ENCODE measurements at regions not wholly inside any gene's neighbourhood (a gene's known extent, or its start where the extent isn't known, plus 50 kb on each side); places are given as distances from the start of the nearest gene placed in this dataset.

GRCh38 chr7:115869801-115870200 lies 160.8 kb downstream of the TFEC start:
- no peaks in the 10 kb centered on the region for H3K79me2 ChIP-seq (ENCODE audit: insufficient read depth, low read length)
- H3K4me2 ChIP-seq (ENCODE audit: low read length) = no peak overlapping the region
- no peak overlapping the region for H3K4me3 ChIP-seq (ENCODE audit: low read depth, low read length, poor library complexity, severe bottlenecking)
- H3K9me2 ChIP-seq (ENCODE audit: low read depth, low read length) = no peaks in the 10 kb centered on the region
- no peaks in the 10 kb centered on the region for H3K4me1 ChIP-seq (ENCODE audit: insufficient read depth, low read length, severe bottlenecking)
- H4K20me1 ChIP-seq (ENCODE audit: insufficient read depth, low read length) = no peaks in the 10 kb centered on the region
- H3K9me3 ChIP-seq (ENCODE audit: low read length) = no peaks in the 10 kb centered on the region
- no peak overlapping the region for H3K9ac ChIP-seq (ENCODE audit: low read length)
- 0 out of 2 replicates have a peak, but pooled peaks cover 4% of the 10 kb centered on the region for H3K27me3 ChIP-seq (ENCODE audit: insufficient read depth, low read length)
- no peaks in the 10 kb centered on the region for H3K36me3 ChIP-seq (ENCODE audit: insufficient read depth, low read length)
- no peak overlapping the region for H2AFZ ChIP-seq (ENCODE audit: low read length)
- H3F3A ChIP-seq (ENCODE audit: insufficient read depth, low read length) = no peaks in the 10 kb centered on the region
- no peak overlapping the region for H3K27ac ChIP-seq (ENCODE audit: low read depth, low read length, poor library complexity, severe bottlenecking)
- TF ChIP-seq CTCF (IDR thresholded peaks at IDR 0.05; ENCODE audit: low read length) (no peak), EZH2 (IDR thresholded peaks at IDR 0.05; ENCODE audit: borderline replicate concordance, low read length) (no peak)

- Histone ChIP-seq H3K79me2 (ENCODE audit: insufficient read depth, low read length) (no peaks in the 10 kb centered on the region), H3K9me2 (ENCODE audit: low read depth, low read length) (no peaks in the 10 kb centered on the region), H3K36me3 (ENCODE audit: insufficient read depth, low read length) (no peaks in the 10 kb centered on the region)
Measured at GRCh38 chr7:115869190-115869589, 161.4 kb downstream of the TFEC start.

GRCh38 chr7:115868369-115868768 lies 162.2 kb downstream of the TFEC start:
- Histone ChIP-seq H2AFZ (ENCODE audit: low read length) (no peak overlapping the region), H4K20me1 (ENCODE audit: insufficient read depth, low read length) (no peaks in the 10 kb centered on the region), H3K4me2 (ENCODE audit: low read length) (no peak overlapping the region), H3K36me3 (ENCODE audit: insufficient read depth, low read length) (no peaks in the 10 kb centered on the region), H3F3A (ENCODE audit: insufficient read depth, low read length) (no peaks in the 10 kb centered on the region), H3K27me3 (ENCODE audit: insufficient read depth, low read length) (0 out of 2 replicates have a peak, but pooled peaks cover 4% of the 10 kb centered on the region), H3K4me3 (ENCODE audit: low read depth, low read length, poor library complexity, severe bottlenecking) (no peak overlapping the region), H3K79me2 (ENCODE audit: insufficient read depth, low read length) (no peaks in the 10 kb centered on the region), H3K9me3 (ENCODE audit: low read length) (no peaks in the 10 kb centered on the region), H3K27ac (ENCODE audit: low read depth, low read length, poor library complexity, severe bottlenecking) (no peak overlapping the region), H3K9ac (ENCODE audit: low read length) (no peak overlapping the region), H3K4me1 (ENCODE audit: insufficient read depth, low read length, severe bottlenecking) (no peaks in the 10 kb centered on the region), H3K9me2 (ENCODE audit: low read depth, low read length) (no peaks in the 10 kb centered on the region)
- TF ChIP-seq CTCF (IDR thresholded peaks at IDR 0.05; ENCODE audit: low read length) (no peak), EZH2 (IDR thresholded peaks at IDR 0.05; ENCODE audit: borderline replicate concordance, low read length) (no peak)

More at GRCh38 chr7:115869190-115869589, 161.4 kb downstream of the TFEC start:
- no peak overlapping the region for H3K9ac ChIP-seq (ENCODE audit: low read length)
- H3K4me3 ChIP-seq (ENCODE audit: low read depth, low read length, poor library complexity, severe bottlenecking) = no peak overlapping the region
- TF ChIP-seq CTCF (IDR thresholded peaks at IDR 0.05; ENCODE audit: low read length) = no peak
- TF ChIP-seq EZH2 (IDR thresholded peaks at IDR 0.05; ENCODE audit: borderline replicate concordance, low read length) = no peak
- no peaks in the 10 kb centered on the region for H3K9me3 ChIP-seq (ENCODE audit: low read length)
- no peaks in the 10 kb centered on the region for H3K4me1 ChIP-seq (ENCODE audit: insufficient read depth, low read length, severe bottlenecking)
- no peaks in the 10 kb centered on the region for H3F3A ChIP-seq (ENCODE audit: insufficient read depth, low read length)
- no peak overlapping the region for H2AFZ ChIP-seq (ENCODE audit: low read length)
- H3K4me2 ChIP-seq (ENCODE audit: low read length) = no peak overlapping the region
- H3K27me3 ChIP-seq (ENCODE audit: insufficient read depth, low read length) = 0 out of 2 replicates have a peak, but pooled peaks cover 4% of the 10 kb centered on the region
- no peak overlapping the region for H3K27ac ChIP-seq (ENCODE audit: low read depth, low read length, poor library complexity, severe bottlenecking)
- no peaks in the 10 kb centered on the region for H4K20me1 ChIP-seq (ENCODE audit: insufficient read depth, low read length)

Measured in OCI-LY1 (cell line).